ENCODE measurements at regions not wholly inside any gene's neighbourhood (a gene's known extent, or its start where the extent isn't known, plus 50 kb on each side); places are given as distances from the start of the nearest gene placed in this dataset.

DNA sequence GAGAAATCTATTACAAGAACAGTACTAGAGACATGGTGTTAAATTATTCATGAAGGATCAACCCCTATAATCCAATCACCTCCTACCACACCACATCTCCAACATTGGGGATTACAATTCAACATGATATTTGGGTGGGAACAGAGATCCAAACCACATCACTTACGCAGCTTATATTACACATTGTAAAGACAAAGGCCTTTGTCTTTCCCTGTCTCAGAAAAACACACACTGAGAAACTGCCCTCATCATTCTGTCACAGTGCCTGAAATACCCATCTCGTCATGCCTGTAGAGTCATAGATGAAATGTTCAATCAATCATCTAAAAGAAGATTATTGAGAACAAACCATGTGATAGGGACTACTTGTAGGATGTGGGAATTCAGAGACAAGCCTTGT lies 558.8 kb upstream of the GRIA3 start:
- TF ChIP-seq, protein P1, sequence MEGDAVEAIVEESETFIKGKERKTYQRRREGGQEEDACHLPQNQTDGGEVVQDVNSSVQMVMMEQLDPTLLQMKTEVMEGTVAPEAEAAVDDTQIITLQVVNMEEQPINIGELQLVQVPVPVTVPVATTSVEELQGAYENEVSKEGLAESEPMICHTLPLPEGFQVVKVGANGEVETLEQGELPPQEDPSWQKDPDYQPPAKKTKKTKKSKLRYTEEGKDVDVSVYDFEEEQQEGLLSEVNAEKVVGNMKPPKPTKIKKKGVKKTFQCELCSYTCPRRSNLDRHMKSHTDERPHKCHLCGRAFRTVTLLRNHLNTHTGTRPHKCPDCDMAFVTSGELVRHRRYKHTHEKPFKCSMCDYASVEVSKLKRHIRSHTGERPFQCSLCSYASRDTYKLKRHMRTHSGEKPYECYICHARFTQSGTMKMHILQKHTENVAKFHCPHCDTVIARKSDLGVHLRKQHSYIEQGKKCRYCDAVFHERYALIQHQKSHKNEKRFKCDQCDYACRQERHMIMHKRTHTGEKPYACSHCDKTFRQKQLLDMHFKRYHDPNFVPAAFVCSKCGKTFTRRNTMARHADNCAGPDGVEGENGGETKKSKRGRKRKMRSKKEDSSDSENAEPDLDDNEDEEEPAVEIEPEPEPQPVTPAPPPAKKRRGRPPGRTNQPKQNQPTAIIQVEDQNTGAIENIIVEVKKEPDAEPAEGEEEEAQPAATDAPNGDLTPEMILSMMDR (IDR thresholded peaks at IDR 0.05; ENCODE audit: borderline replicate concordance, extremely low read depth, low read length, poor library complexity, severe bottlenecking) = no peak
- TF ChIP-seq EZH2 (IDR thresholded peaks at IDR 0.05; ENCODE audit: borderline replicate concordance, low read depth, low read length, severe bottlenecking) = no peak

Data from DND-41 (cell line).